Smooth muscle cell of the brain vasculature (primary cell): ENCODE measurements at regions not wholly inside any gene's neighbourhood (a gene's known extent, or its start where the extent isn't known, plus 50 kb on each side); places are given as distances from the start of the nearest gene placed in this dataset.

Experiments
- DNase-seq: peaks from one replicate; pipeline ENCODE4 v3.0.0-alpha.2; 2012; ENCODE audit warnings: low read depth, low spot score

DNA sequence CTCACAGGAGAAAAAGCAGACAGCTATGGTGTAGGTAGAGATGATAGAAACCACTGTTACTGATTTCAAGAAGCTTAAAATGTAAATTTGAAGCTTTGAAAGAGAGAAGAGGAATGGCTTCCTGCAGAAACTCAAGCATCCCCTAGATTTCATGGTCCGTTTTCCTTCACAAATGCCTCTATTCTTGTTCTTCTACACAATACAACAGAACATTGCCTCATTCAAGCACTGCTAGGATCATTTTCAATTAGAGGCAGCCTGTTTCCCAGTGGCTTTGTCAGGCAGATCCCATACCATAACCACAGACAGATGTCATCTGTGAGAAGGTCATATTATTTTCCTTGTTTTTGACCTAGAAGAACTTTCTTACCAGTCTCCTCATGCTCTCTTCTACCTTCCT lies 77.9 kb upstream of the SPRED1 start:
- no peak for DNase-seq

DNA sequence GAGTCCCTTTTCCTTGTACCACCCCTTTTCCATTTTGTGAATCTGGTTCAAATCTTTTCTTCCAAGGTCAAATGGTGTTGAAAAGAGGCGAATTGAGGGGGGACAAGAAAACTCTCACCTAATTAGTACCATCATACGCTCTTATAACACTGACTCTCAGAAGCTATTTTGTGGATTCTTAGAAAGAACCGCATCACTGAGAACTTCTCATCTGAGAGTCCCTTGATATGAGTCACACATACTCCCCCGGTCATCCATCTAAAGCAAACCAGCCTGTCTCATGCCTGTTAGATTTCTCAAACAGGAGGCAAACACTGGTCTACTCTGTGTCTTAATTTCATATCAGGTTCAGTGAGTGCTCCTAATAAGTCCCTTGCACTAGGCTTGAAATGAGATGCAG lies 76.5 kb upstream of the SPRED1 start:
- no peak for DNase-seq

DNA sequence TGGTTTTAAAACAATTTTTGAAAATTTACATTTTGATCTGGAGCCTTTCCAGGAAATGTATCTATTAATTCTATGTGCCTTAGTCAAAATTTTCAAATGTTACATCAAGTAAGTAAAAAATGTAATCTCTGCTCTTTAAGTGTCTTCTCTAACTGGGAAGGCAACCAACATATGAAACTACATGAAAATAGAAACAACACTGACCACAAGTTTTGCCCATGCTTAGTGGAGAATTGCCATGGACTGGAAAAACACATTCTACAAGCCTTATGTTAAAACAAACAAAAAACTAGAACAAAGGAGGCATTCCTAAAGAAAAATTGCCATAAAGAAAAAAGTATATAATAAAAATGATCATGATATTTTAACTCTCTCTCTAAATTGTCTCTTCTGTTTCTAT lies 75.9 kb upstream of the SPRED1 start:
- no peak for DNase-seq

DNA sequence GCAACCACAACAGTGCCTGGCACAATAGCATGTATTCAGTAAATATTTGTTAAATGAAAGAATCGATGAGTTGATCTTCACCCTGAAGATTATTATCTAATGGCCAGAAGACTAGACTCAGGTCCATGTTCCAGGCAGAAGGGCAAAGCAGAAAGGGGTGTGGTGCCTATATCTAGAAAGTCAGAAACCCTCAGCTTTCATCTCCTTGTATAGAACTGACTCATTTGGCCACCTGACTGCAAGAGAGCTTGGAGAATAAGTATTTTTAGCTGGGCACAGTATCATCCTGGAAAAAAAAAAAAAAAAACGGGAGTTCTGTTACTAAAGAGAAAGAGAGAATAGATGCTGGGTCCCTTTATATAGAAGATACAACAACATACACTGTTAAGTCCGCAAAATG lies 69.7 kb upstream of the SPRED1 start:
- DNase-seq, result no peak

DNA sequence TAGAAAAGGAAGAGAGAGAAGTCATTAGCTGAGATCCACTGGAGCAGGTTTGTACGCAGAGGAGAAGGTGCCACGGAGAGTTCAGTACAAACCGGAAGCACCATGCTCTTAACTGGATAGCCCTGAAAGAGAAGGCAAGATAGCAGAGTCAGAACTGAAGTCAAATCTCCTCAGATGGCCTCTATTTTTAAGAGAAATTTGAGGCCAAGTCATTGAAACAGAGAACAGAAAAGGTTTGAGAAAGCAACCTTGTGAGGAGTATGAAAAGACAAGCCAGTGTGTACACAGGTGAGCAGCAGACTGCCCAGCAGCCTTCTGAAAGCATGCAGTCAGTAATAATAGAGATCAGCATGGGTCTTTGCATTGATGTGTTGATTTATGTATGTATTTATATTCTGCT lies 66.1 kb upstream of the SPRED1 start:
- DNase-seq, result no peak

DNA sequence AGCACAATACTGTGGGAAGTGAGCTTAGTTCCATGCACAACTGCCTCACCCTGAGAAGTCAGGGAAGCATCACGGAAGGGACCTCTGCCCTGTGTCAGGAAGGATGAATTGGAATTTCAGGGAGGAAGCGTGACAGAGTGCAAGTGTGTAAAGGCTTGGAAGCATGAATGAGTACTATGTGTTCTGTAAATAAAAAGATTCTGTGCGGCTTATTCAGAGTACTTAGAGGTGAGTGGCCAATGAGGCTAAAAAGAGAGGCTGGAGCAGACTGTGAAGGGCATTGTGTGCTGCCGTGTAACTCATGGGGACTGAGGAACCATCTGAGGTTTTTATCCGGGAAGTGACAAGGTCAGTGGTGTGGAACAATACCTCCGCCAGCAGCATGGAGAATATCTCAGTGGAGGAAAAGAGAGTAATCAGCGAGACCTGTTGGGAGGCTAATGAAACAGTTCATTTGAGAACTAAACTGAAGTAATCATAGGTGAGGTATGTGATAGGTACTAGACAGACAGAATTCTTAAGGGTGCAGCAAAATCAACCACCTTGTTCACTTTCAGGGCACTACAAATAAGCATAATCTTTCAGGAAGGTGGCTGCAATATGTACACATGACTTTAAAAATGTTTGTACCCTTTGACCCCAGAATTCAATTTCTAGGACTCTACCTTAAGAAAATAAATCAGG lies 64.9 kb upstream of the SPRED1 start:
- no peak for DNase-seq

DNA sequence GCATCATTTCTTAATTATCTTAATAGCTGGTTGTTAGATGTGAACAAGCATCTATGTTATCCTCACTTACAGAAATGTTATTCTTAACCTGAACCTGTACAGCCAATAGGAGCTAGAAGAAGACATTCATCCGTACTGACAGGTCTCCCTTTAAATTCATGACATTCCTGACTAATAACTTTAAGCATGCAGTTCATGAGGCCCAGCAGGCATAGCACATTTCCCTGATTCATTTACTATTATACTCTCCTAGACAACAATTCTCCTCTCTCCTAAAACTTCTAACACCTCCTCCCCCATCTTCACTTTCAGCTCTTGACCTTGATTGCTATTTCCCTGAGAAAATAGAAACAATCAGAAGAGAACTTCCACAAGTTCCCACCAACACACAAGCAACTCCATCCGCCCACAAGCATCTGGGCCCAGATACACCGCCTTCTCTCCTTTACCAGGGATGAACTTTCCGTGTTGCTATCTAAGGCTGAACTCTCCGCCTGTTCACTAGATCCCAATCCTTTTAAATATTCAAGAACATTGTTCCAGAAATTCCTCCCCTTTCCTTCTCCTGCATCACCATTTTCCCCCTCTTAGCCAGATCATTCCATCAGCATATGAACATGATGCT lies 62.9 kb upstream of the SPRED1 start:
- no peak for DNase-seq

DNA sequence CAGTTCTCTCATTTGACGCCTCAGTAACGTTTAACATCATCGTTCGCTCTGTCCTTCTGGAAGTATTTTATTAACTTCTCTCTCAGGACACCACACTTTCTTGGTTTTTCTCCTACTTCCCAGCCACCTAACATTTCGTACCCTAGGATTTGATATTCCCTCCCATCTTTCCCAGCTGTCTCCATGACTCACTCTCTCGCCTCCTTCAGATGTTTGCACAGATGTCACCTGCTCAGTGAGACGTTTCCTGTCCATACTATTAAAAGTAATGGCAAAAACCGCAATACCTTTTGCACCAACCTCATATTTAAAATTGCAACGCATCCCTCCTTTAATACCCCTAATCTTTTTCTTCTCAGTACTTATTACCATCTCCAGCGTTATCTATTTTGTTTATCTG lies 62.1 kb upstream of the SPRED1 start:
- DNase-seq, result no peak

DNA sequence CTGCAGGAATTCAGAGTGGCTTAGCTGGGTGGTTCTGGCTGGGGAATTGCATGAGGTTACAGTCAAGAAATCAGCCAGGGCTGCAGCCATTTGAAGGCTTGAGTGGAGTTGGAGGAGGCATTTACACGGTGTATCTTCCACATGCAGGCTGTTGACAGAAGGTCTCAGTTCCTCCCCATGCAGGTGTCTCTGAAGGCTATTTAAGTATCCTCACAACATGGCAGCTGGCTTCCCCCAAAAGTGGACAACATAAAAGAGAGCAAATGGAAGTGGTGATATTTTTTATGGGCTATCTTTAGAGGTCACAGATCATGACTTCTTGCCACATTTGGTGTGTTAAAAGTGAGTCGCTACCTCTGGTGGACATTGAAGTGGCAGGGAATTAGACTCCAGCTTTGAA lies 60.1 kb upstream of the SPRED1 start:
- DNase-seq, result no peak

DNA sequence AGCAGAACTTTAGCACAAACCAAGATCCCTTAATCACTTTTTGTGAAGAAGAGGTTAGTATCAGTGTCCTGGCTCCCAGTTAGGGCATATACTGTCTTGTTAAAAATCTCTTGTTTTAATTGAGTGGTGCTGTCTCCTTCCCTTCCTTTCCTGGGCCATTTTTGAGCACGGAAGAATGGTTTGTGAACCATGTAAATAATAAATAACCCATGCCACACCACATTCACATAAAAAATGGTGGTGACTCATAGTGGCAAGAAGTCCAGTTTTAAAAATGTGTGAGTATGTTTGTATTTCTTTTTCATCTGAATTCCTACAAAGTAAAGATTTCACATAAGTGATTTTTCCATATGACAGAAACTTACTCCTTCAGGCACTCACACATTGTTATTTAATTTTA lies 59.1 kb upstream of the SPRED1 start:
- DNase-seq, result no peak

DNA sequence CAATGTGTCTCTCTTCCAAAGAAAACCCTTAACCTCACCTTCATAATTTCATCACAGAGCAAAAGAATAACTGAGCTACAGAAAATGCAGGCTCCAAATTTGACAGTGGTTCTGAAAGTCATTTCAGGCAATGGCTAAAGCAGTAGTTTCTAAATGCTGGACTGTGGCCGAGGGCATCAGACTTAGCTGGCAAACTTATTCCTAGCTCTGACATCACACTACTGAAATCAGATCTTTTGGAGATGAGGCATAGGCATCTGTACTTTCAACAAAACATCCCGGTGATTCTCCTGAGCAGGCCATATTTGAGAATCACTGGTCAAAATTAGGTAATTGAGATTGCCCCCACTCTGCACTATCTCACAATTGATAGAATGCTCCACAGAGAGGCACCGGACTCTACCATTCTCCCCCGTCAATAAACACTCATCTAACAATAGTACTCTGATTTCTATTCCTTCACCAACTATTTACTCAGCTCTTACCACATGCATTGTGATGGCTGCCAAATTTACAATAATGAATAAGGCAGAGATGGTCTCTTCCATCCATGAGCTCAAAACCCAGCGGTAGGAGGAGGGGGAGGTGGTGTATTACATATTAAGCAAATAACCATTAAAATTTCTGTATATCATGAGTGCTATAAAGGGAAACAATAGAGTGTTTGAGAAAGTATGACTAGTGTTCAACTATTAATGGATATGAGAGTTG lies 57.3 kb upstream of the SPRED1 start:
- DNase-seq, result no peak

DNA sequence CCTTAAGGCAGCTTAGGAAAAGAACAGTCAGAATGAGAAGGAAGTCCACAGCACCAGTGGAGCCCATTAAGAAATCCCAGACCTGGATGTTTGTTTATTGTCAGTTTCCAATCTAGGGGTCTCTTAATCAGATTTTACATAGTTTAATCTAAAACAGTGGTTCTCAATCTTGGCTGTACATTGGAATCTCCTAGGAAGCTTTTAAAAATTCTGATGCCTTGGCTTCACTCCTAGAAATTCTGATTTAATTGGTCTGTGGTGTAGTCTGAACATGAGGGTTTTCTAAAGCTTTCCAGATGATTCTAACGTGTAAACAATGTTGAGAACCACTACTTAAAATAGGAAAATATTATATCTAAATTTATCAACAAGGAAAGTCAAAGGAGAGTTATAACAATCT lies 56.6 kb upstream of the SPRED1 start:
- no peak for DNase-seq

DNA sequence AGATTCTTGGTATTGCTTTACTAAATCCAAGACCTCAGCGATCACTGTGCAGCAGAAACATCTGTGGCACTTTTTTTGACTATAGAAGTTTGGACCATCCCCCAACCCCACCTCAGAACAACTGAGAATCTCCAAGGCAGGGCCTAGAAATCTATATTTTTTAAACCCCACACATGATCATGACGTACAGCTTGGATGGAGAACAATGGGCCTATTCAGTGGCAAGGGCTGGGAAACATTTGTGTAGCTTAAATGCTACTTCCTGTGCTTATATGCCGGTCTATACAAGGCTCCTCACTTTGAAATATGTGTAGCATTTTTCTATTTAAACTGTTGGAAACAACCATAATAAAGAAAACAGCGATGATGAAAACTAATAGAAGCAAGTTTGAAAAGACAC lies 55.1 kb upstream of the SPRED1 start:
- DNase-seq, result no peak

DNA sequence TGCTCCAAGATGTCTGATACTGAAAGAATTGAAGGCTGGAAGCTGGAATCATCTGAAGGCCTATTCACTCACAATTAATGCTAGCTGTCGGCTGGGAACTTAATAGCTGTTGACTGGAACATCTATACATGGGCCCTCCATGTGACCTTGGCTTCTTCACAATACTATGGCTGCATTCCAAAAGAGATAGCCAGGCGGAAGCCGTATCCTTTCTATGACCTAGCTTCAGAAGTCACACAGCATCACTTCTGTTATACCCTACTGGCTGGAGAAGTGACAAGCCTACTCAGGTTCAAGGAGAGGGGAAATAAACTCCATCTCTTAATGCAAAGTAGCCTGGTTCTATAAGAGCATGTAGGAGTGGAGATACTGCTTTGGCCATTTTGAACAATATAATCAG lies 50.9 kb upstream of the SPRED1 start:
- DNase-seq, result no peak

DNA sequence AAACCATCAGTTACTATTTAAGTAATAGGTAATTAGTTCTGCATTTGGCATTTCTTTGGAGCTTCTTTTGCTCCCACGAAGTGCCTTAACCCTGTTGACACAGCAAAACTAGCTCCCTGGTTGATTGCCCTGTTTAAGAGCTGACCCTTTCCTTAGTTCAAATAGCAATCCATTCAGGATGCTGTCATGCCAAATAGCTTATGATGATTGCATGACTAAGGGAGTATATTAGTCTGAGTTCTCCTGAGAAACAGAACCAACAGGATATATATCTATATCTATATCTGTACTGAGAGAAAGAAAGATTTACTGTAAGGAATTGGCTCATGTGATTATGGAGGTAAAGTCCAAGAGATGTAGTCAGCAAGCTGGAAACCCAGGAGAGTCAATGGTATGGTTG lies 50.3 kb upstream of the SPRED1 start:
- DNase-seq, result no peak
